Hematopoietic multipotent progenitor cell treated with erythropoietin and hydrocortisone succinate and interleukin-3 and kit ligand, for 8 days (in vitro differentiated cells): ENCODE measurements at regions not wholly inside any gene's neighbourhood (a gene's known extent, or its start where the extent isn't known, plus 50 kb on each side); places are given as distances from the start of the nearest gene placed in this dataset.
"Not testable (repeated sequence)": the region's sequence is repeated elsewhere in the genome, so short reads cannot be mapped to it uniquely, and the experiment has no call there.

ENCODE experiments used
- DNase-seq: peaks from one replicate; pipeline ENCODE4 v3.0.0-alpha.2; 2015

- not testable (repeated sequence) for DNase-seq
Measured at GRCh38 chr7:97234494-97234893, 117.0 kb downstream of the SDHAF3 start.

GRCh38 chr7:97246317-97246716 lies 128.8 kb downstream of the SDHAF3 start:
- no peak for DNase-seq

- not testable (repeated sequence) for DNase-seq
Measured at GRCh38 chr7:97258187-97258586, 140.7 kb downstream of the SDHAF3 start.

- DNase-seq, result no peak
Measured at GRCh38 chr7:97269741-97270140, 152.2 kb downstream of the SDHAF3 start.

- no peak for DNase-seq
Measured at GRCh38 chr7:97270280-97270679, 152.8 kb downstream of the SDHAF3 start.

- no peak for DNase-seq
Measured at GRCh38 chr7:97271619-97272018, 154.1 kb downstream of the SDHAF3 start.

- no peak for DNase-seq
Measured at GRCh38 chr7:97272237-97272975, 154.9 kb downstream of the SDHAF3 start.

- DNase-seq, result no peak
Measured at GRCh38 chr7:97275475-97275874, 158.0 kb downstream of the SDHAF3 start.

- no peak for DNase-seq
Measured at GRCh38 chr7:97280950-97281349, 163.5 kb downstream of the SDHAF3 start.

- DNase-seq, result no peak
Measured at GRCh38 chr7:97285348-97285747, 167.8 kb downstream of the SDHAF3 start.

- no peak for DNase-seq
Measured at GRCh38 chr7:97293031-97293430, 175.5 kb downstream of the SDHAF3 start.

- DNase-seq, result no peak
Measured at GRCh38 chr7:97298561-97298960, 181.1 kb downstream of the SDHAF3 start.

- DNase-seq, result no peak
Measured at GRCh38 chr7:97305589-97305988, 188.1 kb downstream of the SDHAF3 start.

- DNase-seq, result no peak
Measured at GRCh38 chr7:97307521-97308108, 190.1 kb downstream of the SDHAF3 start.

- DNase-seq, result no peak
Measured at GRCh38 chr7:97313900-97314299, 196.4 kb downstream of the SDHAF3 start.

GRCh38 chr7:97317575-97317974 lies 200.1 kb downstream of the SDHAF3 start:
- DNase-seq, result no peak

GRCh38 chr7:97329871-97330270 lies 212.4 kb downstream of the SDHAF3 start:
- DNase-seq, result not testable (repeated sequence)

- no peak for DNase-seq
Measured at GRCh38 chr7:97337849-97338248, 220.4 kb downstream of the SDHAF3 start.

GRCh38 chr7:97342512-97342911 lies 225.0 kb downstream of the SDHAF3 start:
- DNase-seq, result no peak

GRCh38 chr7:97346349-97346748 lies 228.9 kb downstream of the SDHAF3 start:
- DNase-seq, result no peak

GRCh38 chr7:97351488-97351887 lies 234.0 kb downstream of the SDHAF3 start:
- DNase-seq, result no peak

GRCh38 chr7:97357459-97357858 lies 240.0 kb downstream of the SDHAF3 start:
- DNase-seq, result no peak

GRCh38 chr7:97372882-97373281 lies 255.4 kb downstream of the SDHAF3 start:
- DNase-seq, result no peak

GRCh38 chr7:97373736-97374135 lies 256.2 kb downstream of the SDHAF3 start:
- no peak for DNase-seq

- no peak for DNase-seq
Measured at GRCh38 chr7:97377713-97378112, 260.2 kb downstream of the SDHAF3 start.
